ENCODE measurements at regions not wholly inside any gene's neighbourhood (a gene's known extent, or its start where the extent isn't known, plus 50 kb on each side); places are given as distances from the start of the nearest gene placed in this dataset.

DNA sequence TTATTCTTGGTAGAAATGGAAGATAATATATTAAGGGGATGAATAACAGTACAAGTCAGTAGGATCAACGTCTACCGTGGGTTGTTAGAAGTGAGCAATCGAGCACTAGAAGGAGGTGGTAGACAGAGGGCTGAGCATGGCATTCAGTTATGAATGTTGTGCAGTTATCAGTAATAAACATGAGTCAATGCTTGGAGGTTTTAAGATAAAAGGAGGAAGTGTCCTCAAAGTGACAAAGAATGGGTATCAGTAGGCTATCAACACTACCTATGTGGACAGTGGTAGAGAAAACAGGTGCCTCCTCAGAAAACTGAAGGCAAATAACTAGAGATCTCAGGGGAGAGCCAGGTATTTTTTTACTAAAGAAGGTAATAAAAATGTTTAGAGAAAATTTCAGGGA lies 1607.0 kb downstream of the PCDH9 start:
- TF ChIP-seq, protein P1, sequence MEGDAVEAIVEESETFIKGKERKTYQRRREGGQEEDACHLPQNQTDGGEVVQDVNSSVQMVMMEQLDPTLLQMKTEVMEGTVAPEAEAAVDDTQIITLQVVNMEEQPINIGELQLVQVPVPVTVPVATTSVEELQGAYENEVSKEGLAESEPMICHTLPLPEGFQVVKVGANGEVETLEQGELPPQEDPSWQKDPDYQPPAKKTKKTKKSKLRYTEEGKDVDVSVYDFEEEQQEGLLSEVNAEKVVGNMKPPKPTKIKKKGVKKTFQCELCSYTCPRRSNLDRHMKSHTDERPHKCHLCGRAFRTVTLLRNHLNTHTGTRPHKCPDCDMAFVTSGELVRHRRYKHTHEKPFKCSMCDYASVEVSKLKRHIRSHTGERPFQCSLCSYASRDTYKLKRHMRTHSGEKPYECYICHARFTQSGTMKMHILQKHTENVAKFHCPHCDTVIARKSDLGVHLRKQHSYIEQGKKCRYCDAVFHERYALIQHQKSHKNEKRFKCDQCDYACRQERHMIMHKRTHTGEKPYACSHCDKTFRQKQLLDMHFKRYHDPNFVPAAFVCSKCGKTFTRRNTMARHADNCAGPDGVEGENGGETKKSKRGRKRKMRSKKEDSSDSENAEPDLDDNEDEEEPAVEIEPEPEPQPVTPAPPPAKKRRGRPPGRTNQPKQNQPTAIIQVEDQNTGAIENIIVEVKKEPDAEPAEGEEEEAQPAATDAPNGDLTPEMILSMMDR (IDR thresholded peaks at IDR 0.05) = no peak
- TF ChIP-seq, protein P2, sequence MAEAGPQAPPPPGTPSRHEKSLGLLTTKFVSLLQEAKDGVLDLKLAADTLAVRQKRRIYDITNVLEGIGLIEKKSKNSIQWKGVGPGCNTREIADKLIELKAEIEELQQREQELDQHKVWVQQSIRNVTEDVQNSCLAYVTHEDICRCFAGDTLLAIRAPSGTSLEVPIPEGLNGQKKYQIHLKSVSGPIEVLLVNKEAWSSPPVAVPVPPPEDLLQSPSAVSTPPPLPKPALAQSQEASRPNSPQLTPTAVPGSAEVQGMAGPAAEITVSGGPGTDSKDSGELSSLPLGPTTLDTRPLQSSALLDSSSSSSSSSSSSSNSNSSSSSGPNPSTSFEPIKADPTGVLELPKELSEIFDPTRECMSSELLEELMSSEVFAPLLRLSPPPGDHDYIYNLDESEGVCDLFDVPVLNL (CRISPR knock-in tag; IDR thresholded peaks at IDR 0.05; ENCODE audit: borderline replicate concordance, low read depth) = no peak
- TF ChIP-seq TEAD4 (CRISPR knock-in tag; IDR thresholded peaks at IDR 0.05) (no peak), ETV6 (CRISPR knock-in tag; IDR thresholded peaks at IDR 0.05) (no peak)
